ENCODE measurements at regions not wholly inside any gene's neighbourhood (a gene's known extent, or its start where the extent isn't known, plus 50 kb on each side); places are given as distances from the start of the nearest gene placed in this dataset.

DNA sequence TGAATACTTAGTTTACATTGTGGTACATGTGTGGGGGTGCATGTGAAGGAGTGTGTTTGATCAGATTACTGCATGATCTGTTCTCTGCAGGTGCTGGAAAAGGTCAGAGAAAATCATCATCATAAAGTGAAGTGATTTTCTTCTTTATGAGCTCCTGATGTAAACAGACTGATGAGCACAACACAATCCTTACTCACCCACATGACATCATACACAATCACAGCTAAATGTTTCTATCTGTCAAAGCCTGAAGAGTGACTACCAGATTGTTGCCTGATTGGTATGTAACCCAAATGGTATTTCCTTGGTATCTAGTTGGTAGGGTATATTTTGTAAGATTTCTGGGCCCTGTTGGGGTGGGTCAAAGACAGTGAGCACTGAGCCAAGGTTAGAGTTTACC is 270.8 kb downstream of the FOXG1 start:
- no peak for DNase-seq (ENCODE audit: low read depth)

- no peak for DNase-seq (ENCODE audit: low read depth)
These were observed 272.6 kb downstream of the FOXG1 start for GRCh38 chr14:29039171-29039570.

DNA sequence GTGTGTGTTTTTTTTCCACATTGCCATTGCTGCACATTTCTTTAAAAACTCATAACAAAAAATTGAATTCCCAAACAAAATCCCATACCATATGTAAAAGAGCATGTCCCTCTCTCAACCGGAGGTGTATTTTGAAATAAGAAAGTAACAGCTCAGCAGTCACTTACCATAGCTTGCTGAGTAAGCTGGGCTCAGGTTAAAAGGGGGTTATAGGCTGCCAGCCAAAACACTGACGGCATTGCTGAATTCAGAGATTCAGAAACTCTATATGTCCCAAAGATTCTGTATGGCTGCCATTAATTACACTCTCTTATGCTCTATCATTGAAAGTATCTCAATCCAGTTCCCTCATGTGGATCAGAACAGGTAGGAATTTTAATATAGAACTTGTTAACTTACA is 276.0 kb downstream of the FOXG1 start:
- DNase-seq (ENCODE audit: low read depth): no peak

DNA sequence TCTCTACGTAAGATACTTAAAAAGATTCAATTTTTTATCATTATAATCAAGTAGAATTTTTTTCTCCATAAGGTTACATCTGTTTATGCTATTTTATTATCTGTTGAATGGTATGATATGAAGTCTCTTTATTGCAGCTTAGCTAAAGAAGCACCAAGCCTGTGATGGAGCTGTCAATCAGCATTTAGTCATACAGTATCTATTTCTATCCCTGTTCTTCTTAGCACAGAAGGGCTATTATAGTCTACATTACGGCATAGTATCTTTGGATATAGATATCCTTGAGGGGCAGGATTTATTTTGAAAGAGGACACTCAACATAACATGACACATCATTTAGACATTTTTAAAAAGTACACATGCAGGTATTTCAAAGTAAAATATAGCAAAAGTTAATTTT is 277.1 kb downstream of the FOXG1 start:
- no peak for DNase-seq (ENCODE audit: low read depth)

GRCh38 chr14:29045237-29045636 is 278.6 kb downstream of the FOXG1 start:
- DNase-seq (ENCODE audit: low read depth): no peak

GRCh38 chr14:29054119-29054518 is 287.5 kb downstream of the FOXG1 start:
- DNase-seq (ENCODE audit: low read depth): no peak

GRCh38 chr14:29056041-29056566 is 289.5 kb downstream of the FOXG1 start:
- no peak for DNase-seq (ENCODE audit: low read depth)

DNA sequence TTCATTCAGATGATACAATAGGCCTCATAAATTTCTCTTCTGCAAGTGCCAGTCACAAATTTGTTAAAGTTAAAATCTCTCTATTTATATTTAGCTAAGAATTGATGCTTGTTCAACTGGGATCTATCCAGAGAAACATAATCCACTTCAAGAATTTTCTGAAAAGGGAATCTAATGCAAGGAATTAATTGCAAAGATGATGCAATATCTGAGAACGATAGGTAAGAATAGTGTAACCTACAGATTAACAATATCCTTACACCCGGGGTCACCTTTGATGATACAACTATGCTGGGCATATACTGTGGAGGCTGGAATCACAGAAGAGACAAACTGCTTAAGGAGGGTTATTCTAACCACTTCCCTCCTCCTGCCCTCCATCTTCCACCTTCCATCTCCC is 295.1 kb downstream of the FOXG1 start:
- no peak for DNase-seq (ENCODE audit: low read depth)

- DNase-seq (ENCODE audit: low read depth): no peak
These were observed 295.9 kb downstream of the FOXG1 start for GRCh38 chr14:29062466-29062865.

DNA sequence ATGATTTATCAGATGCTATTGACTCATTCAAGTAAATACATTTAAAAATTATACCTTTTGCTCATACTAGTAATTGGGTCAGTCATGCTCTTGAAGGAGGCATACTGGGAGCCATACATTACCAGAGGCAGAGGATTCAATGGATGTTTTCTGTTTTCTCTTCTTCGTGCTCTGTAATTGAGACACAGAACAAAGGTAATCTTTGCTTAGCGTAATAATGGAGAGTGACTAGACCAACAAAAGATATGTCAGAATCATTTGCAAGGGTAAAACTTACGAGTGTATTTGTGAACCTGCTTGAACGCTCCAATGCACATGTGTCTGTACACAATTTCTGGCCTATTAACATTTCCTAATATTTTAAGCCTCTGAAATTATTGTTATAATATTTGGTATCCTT is 296.4 kb downstream of the FOXG1 start:
- DNase-seq (ENCODE audit: low read depth): no peak

GRCh38 chr14:29064305-29064900 is 297.8 kb downstream of the FOXG1 start:
- DNase-seq (ENCODE audit: low read depth): no peak

GRCh38 chr14:29069228-29069627 is 302.6 kb downstream of the FOXG1 start:
- no peak for DNase-seq (ENCODE audit: low read depth)

- no peak for DNase-seq (ENCODE audit: low read depth)
These were observed 309.2 kb downstream of the FOXG1 start for GRCh38 chr14:29075761-29076160.

GRCh38 chr14:29077916-29078315 is 311.3 kb downstream of the FOXG1 start:
- no peak for DNase-seq (ENCODE audit: low read depth)

GRCh38 chr14:29078810-29079522 is 312.4 kb downstream of the FOXG1 start:
- no peak for DNase-seq (ENCODE audit: low read depth)

GRCh38 chr14:29085546-29085945 is 319.0 kb downstream of the FOXG1 start:
- peak; percentile 1 for DNase-seq (ENCODE audit: low read depth)

DNA sequence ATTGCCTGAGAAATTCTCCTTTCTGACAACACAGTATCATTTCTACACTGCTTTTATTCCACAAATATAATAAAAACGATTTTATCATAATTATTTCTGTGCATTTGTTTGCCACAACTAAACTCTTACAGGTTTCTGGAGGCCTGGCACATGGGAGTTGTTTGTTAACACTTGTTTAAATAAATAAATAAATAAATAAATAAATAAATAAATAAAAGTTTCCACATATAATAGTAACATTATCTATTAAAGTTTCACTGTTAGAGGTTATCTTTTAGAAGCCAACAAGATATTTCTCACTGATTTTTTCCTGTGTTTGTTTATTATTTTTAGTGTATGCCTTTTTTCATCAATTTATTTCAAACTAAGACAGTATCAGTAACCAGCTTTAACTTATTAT is 323.3 kb downstream of the FOXG1 start:
- no peak for DNase-seq (ENCODE audit: low read depth)

GRCh38 chr14:29092121-29092520 is 325.5 kb downstream of the FOXG1 start:
- no peak for DNase-seq (ENCODE audit: low read depth)

- DNase-seq (ENCODE audit: low read depth): no peak
These were observed 330.9 kb downstream of the FOXG1 start for GRCh38 chr14:29097476-29097875.

GRCh38 chr14:29098656-29099055 is 332.1 kb downstream of the FOXG1 start:
- DNase-seq (ENCODE audit: low read depth): no peak

GRCh38 chr14:29102266-29102665 is 335.7 kb downstream of the FOXG1 start:
- no peak for DNase-seq (ENCODE audit: low read depth)

GRCh38 chr14:29102996-29103395 is 336.4 kb downstream of the FOXG1 start:
- no peak for DNase-seq (ENCODE audit: low read depth)

DNA sequence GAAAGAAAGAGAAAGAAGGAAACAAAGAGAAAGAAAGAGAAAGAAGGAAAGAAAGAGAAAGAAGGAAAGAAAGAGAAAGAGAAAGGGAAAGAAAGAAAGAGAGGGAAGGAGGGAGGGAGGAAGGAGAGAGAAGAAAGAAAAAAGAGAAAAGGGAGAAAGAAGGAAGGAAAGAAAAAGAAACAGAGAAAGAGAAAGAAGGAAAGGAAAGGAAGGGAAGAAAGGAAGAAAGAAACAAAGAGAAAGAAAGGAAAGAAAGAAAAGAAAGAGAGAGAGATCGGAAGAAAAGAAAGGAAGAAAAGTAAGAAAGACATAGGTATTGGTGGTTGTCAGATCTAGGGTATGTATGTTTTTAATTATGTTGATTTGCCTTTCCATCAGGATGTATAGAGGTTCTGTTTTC is 342.3 kb downstream of the FOXG1 start:
- no peak for DNase-seq (ENCODE audit: low read depth)

- DNase-seq (ENCODE audit: low read depth): no peak
These were observed 343.0 kb downstream of the FOXG1 start for GRCh38 chr14:29109589-29109988.

Measured in RPMI7951 (cell line).